HG03064 (cell line): ENCODE measurements at regions not wholly inside any gene's neighbourhood (a gene's known extent, or its start where the extent isn't known, plus 50 kb on each side); places are given as distances from the start of the nearest gene placed in this dataset.
"Not testable (repeated sequence)": the region's sequence is repeated elsewhere in the genome, so short reads cannot be mapped to it uniquely, and the experiment has no call there.

Experiments
- ATAC-seq: cut with Tn5 transposase; IDR thresholded peaks from one replicate; pipeline ENCODE4 v1.9.1; 2021; ENCODE audit warnings: low read depth; ENCODE audit not compliant: unreplicated experiment

DNA sequence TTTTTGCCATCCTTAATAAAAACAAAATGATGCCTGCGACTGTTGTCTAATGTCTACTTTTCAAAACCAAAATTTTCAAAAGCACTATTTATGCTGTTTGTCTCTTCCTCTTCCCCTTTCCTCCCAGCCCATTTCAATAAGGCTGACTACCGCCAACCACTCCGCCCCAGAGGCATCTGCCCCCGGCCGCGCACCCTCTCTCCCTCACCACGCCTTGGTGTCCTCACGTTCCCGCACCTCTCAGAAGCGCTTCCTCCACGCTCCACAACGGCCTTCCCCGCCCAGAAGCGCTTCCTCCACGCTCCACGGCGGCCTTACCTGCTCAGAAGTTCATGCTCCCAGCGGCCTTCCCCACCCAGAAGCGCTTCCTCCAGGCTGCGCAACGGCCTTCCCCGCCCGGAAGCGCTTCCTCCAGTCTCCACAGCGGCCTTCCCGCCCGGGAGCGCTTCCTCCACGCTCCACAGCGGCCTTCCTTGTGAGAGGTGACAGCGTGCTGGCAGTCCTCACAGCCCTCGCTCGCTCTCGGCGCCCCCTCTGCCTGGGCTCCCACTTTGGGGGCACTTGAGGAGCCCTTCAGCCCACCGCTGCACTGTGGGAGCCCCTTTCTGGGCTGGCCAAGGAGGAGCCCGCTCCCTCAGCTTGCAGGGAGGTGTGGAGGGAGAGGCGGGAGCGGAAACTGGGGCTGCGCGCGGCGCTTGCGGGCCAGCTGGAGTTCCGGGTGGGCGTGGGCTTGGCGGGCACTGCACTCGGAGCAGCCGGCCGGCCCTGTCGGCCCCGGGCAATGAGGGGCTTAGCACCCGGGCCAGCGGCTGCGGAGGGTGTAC lies 490.4 kb upstream of the ZFP42 start:
- no peak for ATAC-seq

GRCh38 chr4:187505798-187506141 lies 489.8 kb upstream of the ZFP42 start:
- not testable (repeated sequence) for ATAC-seq

DNA sequence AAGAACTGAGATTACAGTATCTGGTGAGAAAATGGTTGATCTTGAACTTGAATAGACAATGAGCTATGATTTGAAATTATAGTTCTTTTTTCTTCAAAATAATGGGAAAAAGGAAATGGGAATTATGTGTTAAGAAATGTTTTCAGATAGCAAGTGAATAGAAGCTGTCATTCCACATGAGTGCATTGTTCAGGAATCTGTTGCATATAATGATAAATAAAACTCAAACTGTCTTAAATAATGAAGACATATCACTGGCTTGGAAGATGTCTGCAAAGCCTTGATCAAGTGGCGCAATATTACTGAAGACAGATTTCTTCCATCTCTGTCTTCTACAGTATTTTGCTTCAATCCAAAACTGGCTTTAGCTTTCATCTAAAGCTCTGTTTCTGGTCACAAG lies 479.3 kb upstream of the ZFP42 start:
- ATAC-seq: no peak

GRCh38 chr4:187541666-187542065 lies 453.9 kb upstream of the ZFP42 start:
- ATAC-seq: no peak

- no peak for ATAC-seq
Observed at GRCh38 chr4:187544461-187545053, 451.0 kb upstream of the ZFP42 start.

GRCh38 chr4:187547316-187547715 lies 448.3 kb upstream of the ZFP42 start:
- no peak for ATAC-seq

GRCh38 chr4:187550256-187550950 lies 445.2 kb upstream of the ZFP42 start:
- no peak for ATAC-seq

DNA sequence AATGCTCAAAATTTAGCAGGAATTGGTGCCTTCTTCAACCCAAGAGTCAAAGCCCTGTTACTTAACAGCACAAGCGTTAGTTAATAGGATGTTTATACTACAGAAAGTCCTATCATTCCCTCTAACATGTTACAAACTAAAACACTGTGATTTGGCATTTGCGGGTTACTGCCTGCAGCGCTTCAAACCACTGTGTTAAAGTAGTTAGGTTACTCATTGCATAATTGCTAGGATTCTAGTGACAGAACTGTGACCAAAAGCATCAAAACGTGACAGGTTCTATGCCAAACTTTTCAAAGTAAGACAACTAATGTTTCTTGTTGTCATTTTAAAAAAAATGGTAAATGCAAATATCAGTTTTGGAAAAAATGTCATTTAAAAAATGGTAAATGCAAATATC lies 442.8 kb upstream of the ZFP42 start:
- ATAC-seq: no peak

DNA sequence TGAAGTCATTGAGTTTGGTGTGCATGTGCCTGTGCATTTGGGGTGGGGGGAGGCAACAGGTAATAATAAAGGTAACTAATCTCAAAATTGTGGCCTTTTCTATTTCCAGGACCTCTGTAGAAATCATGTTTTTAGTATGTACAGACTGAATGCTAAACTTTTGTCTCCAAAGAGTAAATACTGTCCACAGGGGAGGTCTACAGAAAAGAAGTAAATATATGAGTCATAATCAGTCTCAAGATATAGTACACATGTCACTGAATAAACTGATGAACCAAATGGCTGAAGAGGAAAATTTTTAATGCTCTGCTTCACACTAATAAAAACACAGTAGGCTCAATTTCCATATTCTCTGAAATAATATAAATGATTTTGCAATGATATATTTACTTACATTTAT lies 440.4 kb upstream of the ZFP42 start:
- no peak for ATAC-seq

DNA sequence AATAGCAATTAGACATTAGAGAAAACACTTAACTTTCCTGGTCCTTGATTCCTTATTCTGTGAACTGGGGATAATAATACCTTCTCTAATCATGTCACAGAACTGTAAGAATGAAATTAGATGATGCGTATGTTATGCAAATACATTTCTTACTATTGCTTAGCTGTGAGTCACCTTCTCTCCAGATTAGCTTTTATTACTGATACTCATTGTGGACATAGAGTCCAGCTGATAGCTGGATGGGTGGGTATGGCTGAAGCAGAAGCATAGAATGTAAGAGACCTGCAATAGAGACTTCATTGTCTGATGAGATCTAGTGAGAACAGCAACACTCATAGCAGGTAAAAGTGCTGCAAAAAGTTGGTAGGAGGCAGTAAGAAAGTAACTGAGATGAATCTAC lies 437.2 kb upstream of the ZFP42 start:
- ATAC-seq: no peak

GRCh38 chr4:187562345-187562744 lies 433.2 kb upstream of the ZFP42 start:
- ATAC-seq: no peak

GRCh38 chr4:187565416-187565815 lies 430.2 kb upstream of the ZFP42 start:
- no peak for ATAC-seq

- no peak for ATAC-seq
Observed at GRCh38 chr4:187569871-187570270, 425.7 kb upstream of the ZFP42 start.

- no peak for ATAC-seq
Observed at GRCh38 chr4:187575706-187576105, 419.9 kb upstream of the ZFP42 start.

DNA sequence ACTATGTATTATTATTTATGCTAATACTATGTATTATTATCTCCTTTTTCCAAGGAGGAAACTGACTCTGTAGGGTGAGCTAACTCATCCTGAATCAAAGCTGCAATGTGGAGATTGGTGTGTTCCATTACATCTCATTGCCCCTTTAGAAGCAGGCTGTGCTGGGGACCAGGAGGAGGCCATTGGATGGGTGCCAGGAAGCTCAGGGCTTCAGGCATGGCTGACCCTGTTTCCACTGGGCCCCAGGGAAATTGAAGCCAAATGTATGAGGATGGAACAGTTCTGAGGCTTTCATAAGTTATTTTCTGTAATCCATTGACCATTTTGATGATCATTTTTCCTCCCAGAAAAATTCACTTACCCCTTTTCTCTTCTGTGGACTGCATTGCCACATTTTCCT lies 418.8 kb upstream of the ZFP42 start:
- ATAC-seq: no peak

DNA sequence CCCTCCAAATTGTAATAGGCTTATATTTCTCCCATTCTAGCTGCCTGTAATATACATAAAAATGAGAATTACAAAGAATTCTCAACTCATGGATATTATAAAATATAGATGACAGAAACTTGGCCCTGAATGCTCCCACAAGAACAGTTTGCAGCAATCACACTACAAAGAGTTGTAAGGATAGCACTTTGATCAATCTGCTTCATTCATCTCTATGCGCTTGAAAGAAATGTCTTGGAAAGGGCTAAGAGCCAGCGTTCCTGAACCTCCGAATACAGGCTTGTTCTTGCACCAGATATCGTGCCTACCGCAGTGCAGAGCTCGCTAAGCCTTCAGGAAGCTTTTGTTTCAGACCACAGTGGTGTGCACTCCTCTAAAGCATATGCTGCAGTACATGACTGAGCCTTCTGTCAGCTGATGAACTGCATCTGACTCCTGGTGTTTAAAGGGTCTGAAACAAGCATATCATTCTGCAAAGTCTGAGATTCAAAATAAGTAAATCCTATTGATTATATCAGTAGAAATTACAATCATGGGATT lies 417.6 kb upstream of the ZFP42 start:
- no peak for ATAC-seq

GRCh38 chr4:187586892-187587291 lies 408.7 kb upstream of the ZFP42 start:
- ATAC-seq: no peak

DNA sequence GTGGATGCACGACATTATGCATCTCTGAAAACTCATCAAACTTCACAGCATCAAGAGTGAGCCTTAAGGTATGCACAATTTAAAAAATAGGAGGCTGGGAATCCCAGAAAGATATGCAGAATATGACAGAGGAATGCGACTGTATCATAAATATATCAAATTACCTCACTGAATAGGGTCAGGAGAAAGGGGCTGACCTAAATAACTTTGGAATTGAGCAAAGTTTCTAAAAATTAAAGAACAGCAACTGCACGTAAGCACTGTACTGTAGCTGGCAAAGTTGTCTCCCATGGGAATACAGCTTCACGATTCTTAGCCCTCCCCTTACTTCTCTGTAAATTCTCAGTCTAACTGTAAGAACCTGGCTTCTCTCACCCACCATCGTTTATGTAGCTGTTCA lies 397.4 kb upstream of the ZFP42 start:
- ATAC-seq: no peak

DNA sequence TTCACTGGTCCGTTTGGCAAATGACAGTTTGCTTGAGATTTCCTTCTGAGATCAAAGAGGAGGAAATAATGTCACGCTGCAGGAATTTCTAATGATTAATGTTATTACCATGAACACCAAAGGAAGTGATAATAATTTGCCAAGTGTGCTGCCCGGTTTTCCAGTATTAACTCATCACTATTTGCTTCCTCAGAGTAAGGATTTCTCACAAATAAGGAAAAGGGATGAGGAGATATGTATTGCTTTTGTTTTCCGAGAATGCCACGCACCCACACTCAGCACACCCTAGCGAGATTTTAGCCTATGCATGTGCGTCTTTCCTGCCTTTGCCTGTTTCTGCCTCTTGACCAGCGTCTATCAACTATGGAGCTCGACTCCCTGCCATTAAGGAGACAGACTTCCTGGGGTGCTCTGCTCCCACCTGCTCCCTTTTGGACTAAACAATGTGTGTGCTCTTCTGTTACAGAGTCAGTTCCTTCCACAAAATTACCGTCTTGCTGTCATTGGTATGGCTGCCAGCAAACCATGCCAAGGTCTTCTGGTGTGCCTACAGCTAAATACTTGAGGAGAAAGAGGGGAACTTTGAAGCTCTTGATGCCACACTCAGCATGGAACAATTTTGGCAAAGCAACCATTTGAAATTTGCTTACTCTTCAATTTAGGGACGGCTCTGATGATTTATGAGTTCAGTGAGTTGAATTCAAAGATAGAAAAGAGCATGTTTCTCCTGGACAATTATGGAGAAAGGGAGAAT lies 393.1 kb upstream of the ZFP42 start:
- no peak for ATAC-seq

- ATAC-seq: no peak
Observed at GRCh38 chr4:187603093-187604025, 392.2 kb upstream of the ZFP42 start.
